ENCODE measurements at regions not wholly inside any gene's neighbourhood (a gene's known extent, or its start where the extent isn't known, plus 50 kb on each side); places are given as distances from the start of the nearest gene placed in this dataset.

DNA sequence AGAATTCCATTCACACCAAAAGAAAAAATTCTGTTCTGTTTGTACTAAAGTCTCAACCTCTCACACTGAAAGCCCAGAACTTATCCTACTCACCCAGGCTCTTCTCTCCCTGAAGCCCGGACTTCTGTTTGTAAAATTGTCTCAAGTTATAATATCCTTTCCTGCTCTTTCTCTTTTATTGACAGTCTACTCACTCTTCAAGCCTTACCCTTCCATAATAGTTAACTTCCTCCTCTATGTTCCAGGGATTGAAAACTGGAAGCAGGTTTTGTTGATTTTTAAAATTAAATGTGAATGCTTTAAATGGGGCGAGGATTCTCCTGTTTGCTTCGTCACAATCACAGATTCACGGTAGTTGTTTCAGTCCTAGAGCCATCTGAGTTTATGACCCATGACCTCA is 51.7 kb upstream of the CCDC112 start:
- H3K4me3 ChIP-seq (ENCODE audit: low read depth, low read length) = no peak overlapping the region
- TF ChIP-seq, protein P1, sequence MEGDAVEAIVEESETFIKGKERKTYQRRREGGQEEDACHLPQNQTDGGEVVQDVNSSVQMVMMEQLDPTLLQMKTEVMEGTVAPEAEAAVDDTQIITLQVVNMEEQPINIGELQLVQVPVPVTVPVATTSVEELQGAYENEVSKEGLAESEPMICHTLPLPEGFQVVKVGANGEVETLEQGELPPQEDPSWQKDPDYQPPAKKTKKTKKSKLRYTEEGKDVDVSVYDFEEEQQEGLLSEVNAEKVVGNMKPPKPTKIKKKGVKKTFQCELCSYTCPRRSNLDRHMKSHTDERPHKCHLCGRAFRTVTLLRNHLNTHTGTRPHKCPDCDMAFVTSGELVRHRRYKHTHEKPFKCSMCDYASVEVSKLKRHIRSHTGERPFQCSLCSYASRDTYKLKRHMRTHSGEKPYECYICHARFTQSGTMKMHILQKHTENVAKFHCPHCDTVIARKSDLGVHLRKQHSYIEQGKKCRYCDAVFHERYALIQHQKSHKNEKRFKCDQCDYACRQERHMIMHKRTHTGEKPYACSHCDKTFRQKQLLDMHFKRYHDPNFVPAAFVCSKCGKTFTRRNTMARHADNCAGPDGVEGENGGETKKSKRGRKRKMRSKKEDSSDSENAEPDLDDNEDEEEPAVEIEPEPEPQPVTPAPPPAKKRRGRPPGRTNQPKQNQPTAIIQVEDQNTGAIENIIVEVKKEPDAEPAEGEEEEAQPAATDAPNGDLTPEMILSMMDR (IDR thresholded peaks at IDR 0.05; ENCODE audit: insufficient read depth, low read length) = no peak
- DNase-seq (ENCODE audit: low read depth) = no peak

All from fibroblast of the aortic adventitia (primary cell).